Colonic mucosa (tissue), 4 donors: ENCODE measurements at regions not wholly inside any gene's neighbourhood (a gene's known extent, or its start where the extent isn't known, plus 50 kb on each side); places are given as distances from the start of the nearest gene placed in this dataset.

ENCODE experiments used
- DNase-seq: peaks from one replicate; pipeline ENCODE4 v3.0.0-alpha.2; 2020
- H3K27ac ChIP-seq: fragments of 200-600 bp; one replicate; pipeline ENCODE4 v1.8.0; 2021
- H3K27me3 ChIP-seq: fragments of 200-600 bp; one replicate; pipeline ENCODE4 v1.8.0; 2021
- H3K36me3 ChIP-seq: fragments of 200-600 bp; one replicate; pipeline ENCODE4 v1.8.0; 2021
- H3K4me1 ChIP-seq: fragments of 200-600 bp; one replicate; pipeline ENCODE4 v1.8.0; 2021; ENCODE audit warnings: mild to moderate bottlenecking
- H3K4me3 ChIP-seq: fragments of 200-600 bp; one replicate; pipeline ENCODE4 v1.8.0; 2021
- H3K9ac ChIP-seq, 2 donors: one replicate each; pipeline ENCODE4 v1.7.0; 2013; ENCODE audit warnings: control low read depth in 2 of 2, low read depth in 2 of 2, low read length in 2 of 2
- H3K9me3 ChIP-seq: fragments of 200-600 bp; one replicate; pipeline ENCODE4 v1.8.0; 2021
- intact Hi-C: fragments of 100-400 bp; cut with DNase I; formaldehyde crosslinking; loops from one replicate; pipeline ENCODE4 v1.14.1; 2022
- TF ChIP-seq, protein P1 (sequence below): fragments of 200-600 bp; IDR thresholded peaks from one replicate; pipeline ENCODE4 v1.8.0; 2022; ENCODE audit warnings: antibody characterized with exemption, mild to moderate bottlenecking
- donor health status: healthy.
- donor health status: DM: no; HTN: no; CAD: no.
- donor health status: DM: no; HTN: no; CAD: no.

DNA sequence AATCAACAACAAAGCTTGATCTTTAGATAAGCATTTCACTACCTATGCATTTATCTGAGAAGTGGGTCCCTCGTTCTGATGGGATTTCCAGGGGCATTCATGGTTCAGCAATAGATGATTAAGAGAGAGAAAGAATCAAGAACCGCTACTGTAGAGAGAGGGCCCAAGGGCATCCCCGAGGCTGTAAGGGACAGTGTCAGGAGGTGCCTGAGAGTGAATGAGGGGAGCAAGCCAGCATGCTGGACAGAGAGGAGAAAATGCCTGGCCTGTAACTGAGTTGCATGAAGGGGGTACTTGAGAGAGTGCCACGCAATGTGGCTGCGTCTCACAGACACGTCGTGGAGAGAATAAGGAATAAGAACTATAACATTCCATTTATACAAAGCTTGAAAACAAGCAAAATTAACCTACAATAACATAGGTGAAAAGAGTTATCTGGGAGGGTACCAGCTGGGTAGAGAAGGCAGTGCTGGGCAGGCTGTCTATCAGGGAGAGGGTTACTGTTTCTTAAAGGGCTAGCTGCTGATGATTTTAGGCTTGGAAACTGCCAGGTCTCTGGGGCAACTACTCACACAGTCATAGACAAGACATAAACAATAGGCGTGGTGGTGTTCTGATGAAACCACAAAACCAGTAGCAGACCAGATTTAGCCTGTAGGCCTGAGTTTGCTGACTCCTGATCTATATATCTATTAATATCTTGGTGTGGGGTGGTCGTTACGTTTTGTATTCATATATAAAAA lies 374.6 kb upstream of the CFAP20DC start:
- intact Hi-C loops = no loop called here

DNA sequence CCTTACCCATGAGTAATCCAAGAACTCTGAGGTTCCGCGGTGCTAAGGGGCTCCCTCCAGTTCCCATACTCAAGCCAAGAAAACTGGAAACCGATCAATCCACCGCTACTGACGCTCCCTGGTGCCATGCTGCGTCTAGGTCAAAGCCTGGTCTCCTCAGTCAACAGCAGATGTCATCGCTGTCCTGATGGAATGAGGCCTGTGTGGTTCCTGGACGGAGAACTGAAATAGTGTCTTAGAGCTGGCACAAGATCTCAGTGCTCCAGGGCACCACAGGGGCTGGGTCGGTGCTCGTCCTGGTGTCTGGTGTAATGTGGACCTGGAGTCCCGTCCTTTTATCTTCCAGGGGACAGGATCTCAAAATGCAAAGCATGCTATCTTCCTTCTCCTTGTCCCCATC lies 373.9 kb upstream of the CFAP20DC start:
- H3K4me3 ChIP-seq = no peak overlapping the region
- H3K9me3 ChIP-seq = no peaks in the 10 kb centered on the region
- H3K36me3 ChIP-seq = no peaks in the 10 kb centered on the region
- no peaks in the 10 kb centered on the region for H3K27me3 ChIP-seq
- H3K27ac ChIP-seq = no peak overlapping the region
- TF ChIP-seq, protein P1, sequence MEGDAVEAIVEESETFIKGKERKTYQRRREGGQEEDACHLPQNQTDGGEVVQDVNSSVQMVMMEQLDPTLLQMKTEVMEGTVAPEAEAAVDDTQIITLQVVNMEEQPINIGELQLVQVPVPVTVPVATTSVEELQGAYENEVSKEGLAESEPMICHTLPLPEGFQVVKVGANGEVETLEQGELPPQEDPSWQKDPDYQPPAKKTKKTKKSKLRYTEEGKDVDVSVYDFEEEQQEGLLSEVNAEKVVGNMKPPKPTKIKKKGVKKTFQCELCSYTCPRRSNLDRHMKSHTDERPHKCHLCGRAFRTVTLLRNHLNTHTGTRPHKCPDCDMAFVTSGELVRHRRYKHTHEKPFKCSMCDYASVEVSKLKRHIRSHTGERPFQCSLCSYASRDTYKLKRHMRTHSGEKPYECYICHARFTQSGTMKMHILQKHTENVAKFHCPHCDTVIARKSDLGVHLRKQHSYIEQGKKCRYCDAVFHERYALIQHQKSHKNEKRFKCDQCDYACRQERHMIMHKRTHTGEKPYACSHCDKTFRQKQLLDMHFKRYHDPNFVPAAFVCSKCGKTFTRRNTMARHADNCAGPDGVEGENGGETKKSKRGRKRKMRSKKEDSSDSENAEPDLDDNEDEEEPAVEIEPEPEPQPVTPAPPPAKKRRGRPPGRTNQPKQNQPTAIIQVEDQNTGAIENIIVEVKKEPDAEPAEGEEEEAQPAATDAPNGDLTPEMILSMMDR = no peak
- intact Hi-C loops = no loop called here
- H3K9ac ChIP-seq = no peak overlapping the region
- no peaks in the 10 kb centered on the region for H3K4me1 ChIP-seq
- no peak for DNase-seq

More for the DNA sequence above, 374.6 kb upstream of the CFAP20DC start:
- H3K27me3 ChIP-seq = no peaks in the 10 kb centered on the region
- no peaks in the 10 kb centered on the region for H3K9me3 ChIP-seq
- DNase-seq = no peak
- TF ChIP-seq, protein P1 = no peak
- no peaks in the 10 kb centered on the region for H3K36me3 ChIP-seq
- H3K27ac ChIP-seq = no peak overlapping the region
- no peaks in the 10 kb centered on the region for H3K4me1 ChIP-seq
- no peak overlapping the region for H3K4me3 ChIP-seq
- H3K9ac ChIP-seq = no peak overlapping the region

- intact Hi-C loops = no loop called here
- H3K4me3 ChIP-seq = no peak overlapping the region
- no peaks in the 10 kb centered on the region for H3K36me3 ChIP-seq
- H3K4me1 ChIP-seq = no peaks in the 10 kb centered on the region
- no peak overlapping the region for H3K9ac ChIP-seq
- no peaks in the 10 kb centered on the region for H3K27me3 ChIP-seq
- no peaks in the 10 kb centered on the region for H3K9me3 ChIP-seq
- no peak for DNase-seq
- no peak overlapping the region for H3K27ac ChIP-seq
- TF ChIP-seq, protein P1 = no peak
Measured at GRCh38 chr3:59422312-59422711, 372.5 kb upstream of the CFAP20DC start.

DNA sequence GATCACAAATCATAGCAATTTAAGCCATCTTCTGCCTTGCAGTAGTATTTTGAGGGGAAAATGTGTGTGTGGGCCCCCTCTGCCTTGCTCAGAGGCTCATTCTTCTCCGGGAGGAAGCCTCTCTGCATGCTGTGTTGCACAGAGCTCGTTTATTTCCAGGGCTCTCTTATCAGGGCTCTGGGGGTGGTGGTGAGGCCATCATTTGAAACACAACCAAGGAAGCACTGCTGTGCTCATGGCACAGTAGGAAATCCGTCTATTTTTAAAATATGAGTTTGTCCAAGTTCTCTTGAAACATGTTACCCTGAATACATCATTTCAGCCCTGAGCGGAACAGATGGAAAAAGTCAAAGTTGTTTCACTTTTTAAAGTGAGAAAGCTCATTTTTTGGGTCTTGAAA lies 369.0 kb upstream of the CFAP20DC start:
- Histone ChIP-seq H3K9ac (no peak overlapping the region), H3K9me3 (no peaks in the 10 kb centered on the region), H3K4me3 (no peak overlapping the region), H3K36me3 (no peaks in the 10 kb centered on the region), H3K27ac (no peak overlapping the region), H3K4me1 (no peaks in the 10 kb centered on the region), H3K27me3 (no peaks in the 10 kb centered on the region)
- TF ChIP-seq, protein P1 = no peak
- intact Hi-C loops = no loop called here
- no peak for DNase-seq

GRCh38 chr3:59412516-59412915 lies 362.7 kb upstream of the CFAP20DC start:
- TF ChIP-seq, protein P1 = no peak

More at GRCh38 chr3:59412516-59412915, 362.7 kb upstream of the CFAP20DC start:
- Histone ChIP-seq H3K4me3 (no peak overlapping the region), H3K36me3 (no peaks in the 10 kb centered on the region), H3K27me3 (no peaks in the 10 kb centered on the region), H3K27ac (no peak overlapping the region), H3K9me3 (no peaks in the 10 kb centered on the region), H3K9ac (no peak overlapping the region), H3K4me1 (peaks cover 10% of the 10 kb centered on the region)
- intact Hi-C loops = no loop called here
- DNase-seq = no peak
